OCI-LY3 (cell line): ENCODE measurements at regions not wholly inside any gene's neighbourhood (a gene's known extent, or its start where the extent isn't known, plus 50 kb on each side); places are given as distances from the start of the nearest gene placed in this dataset.

Experiments
- H2AFZ ChIP-seq: fragments of 200-600, 300-600 bp; shearing (Covaris generic); 2 replicates; pipeline ENCODE4 v1.6.0; 2014; ENCODE audit warnings: antibody characterized with exemption, low read depth, low read length
- H3K27ac ChIP-seq: fragments of 200-600, 300-600 bp; sonication (generic); 2 replicates; pipeline ENCODE4 v1.5.1; 2014; ENCODE audit warnings: mild to moderate bottlenecking, low read length, moderate library complexity, mixed read lengths
- H3K27me3 ChIP-seq: fragments of 200-600, 300-600 bp; sonication (generic); 2 replicates; pipeline ENCODE4 v1.6.1; 2014; ENCODE audit warnings: low read depth, low read length, mixed read lengths
- H3K36me3 ChIP-seq: fragments of 200-600, 300-600 bp; sonication (generic); replicated peaks from 2 replicates; pipeline ENCODE3; 2014; ENCODE audit warnings: low read depth, low read length, mixed read lengths
- H3K4me1 ChIP-seq: fragments of 300-600, 200-600 bp; sonication (generic); 2 replicates; pipeline ENCODE4 v1.6.1; 2014; ENCODE audit warnings: low read length, mixed read lengths
- H3K4me2 ChIP-seq: fragments of 200-600, 300-600 bp; sonication (generic); 2 replicates; pipeline ENCODE4 v1.6.1; 2014; ENCODE audit warnings: low read length, mixed read lengths
- H3K4me3 ChIP-seq: fragments of 300-600, 200-600 bp; sonication (generic); 2 replicates; pipeline ENCODE4 v1.5.1; 2014; ENCODE audit warnings: antibody characterized with exemption, mild to moderate bottlenecking, low read length, moderate library complexity
- H3K79me2 ChIP-seq: fragments of 300-600, 200-600 bp; shearing (Covaris generic); 2 replicates; pipeline ENCODE4 v1.6.1; 2014; ENCODE audit warnings: mild to moderate bottlenecking, low read length, mixed read lengths
- H3K9ac ChIP-seq: fragments of 300-600, 200-600 bp; shearing (Covaris generic); 2 replicates; pipeline ENCODE4 v1.6.0; 2014; ENCODE audit warnings: mild to moderate bottlenecking, low read length, moderate library complexity
- H3K9me3 ChIP-seq: fragments of 200-600, 300-600 bp; shearing (Covaris generic); 2 replicates; pipeline ENCODE4 v1.6.1; 2014; ENCODE audit warnings: low read length, mixed read lengths; ENCODE audit not compliant: insufficient read depth
- H4K20me1 ChIP-seq: fragments of 200-600, 300-600 bp; sonication (generic); 2 replicates; pipeline ENCODE4 v1.6.1; 2016; ENCODE audit warnings: low read length, mixed read lengths; ENCODE audit not compliant: insufficient read depth
- EZH2phosphoT487 ChIP-seq: fragments of 200-600 bp; shearing (Covaris generic); IDR thresholded peaks from 2 replicates; pipeline ENCODE4 v1.6.1; 2018; ENCODE audit warnings: antibody characterized with exemption, mixed run types, low read depth
- TF ChIP-seq, protein P1 (sequence below): fragments of 200-600, 300-600 bp; sonication (generic); IDR thresholded peaks from 2 replicates; pipeline ENCODE4 v1.5.1; 2014; ENCODE audit warnings: antibody characterized with exemption, low read length, low read depth

DNA sequence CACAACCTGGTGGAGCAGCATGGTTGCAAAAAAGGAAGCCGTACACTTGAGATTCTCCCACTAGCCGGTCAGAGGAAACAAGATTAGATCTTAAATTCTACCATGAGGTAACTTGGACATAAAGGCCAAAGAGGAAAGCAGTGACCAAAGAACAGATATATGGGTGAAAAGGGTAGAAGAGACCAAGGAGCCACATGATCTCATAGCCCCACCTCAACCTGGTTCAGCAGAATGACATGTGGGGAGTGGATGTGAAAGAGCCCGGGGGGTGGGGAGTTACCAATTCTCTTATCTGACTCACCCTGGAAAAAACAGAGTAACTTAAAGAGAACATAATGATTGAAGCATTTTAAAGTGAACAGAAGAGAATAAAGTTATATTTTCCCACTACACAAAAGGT, 683.0 kb downstream of the DSC3 start:
- Histone ChIP-seq H3K27ac (no peak overlapping the region), H3K79me2 (no peaks in the 10 kb centered on the region), H2AFZ (peak overlapping the region; percentile 20; the same call in 1 of the 2 replicates)

DNA sequence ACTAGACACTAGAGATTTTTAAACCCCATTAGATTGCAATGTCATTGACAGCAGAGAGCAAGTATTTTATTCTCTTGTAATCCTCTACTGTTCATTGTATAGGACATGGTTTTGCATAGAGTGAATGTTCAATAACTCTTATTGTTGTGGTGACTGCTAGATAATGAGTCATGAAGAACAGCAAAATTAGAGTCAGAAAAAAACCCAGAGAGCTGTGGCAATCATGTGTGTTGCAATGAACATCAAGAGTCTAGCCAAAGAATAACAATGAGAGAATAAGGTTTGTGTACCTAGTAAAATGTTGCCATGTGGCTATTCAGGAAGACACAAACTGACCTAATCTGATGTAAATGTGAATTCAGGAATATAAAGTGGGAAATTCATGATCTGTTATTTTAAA, 684.0 kb downstream of the DSC3 start:
- Histone ChIP-seq H3K9me3 (no peaks in the 10 kb centered on the region), H3K36me3 (no peaks in the 10 kb centered on the region), H2AFZ (no peak overlapping the region), H3K9ac (no peak overlapping the region), H3K4me3 (no peak overlapping the region), H3K79me2 (no peaks in the 10 kb centered on the region), H3K27ac (no peak overlapping the region), H3K27me3 (no peaks in the 10 kb centered on the region), H3K4me2 (no peak overlapping the region), H3K4me1 (0 out of 2 replicates have a peak, but pooled peaks cover 5% of the 10 kb centered on the region), H4K20me1 (no peaks in the 10 kb centered on the region)
- TF ChIP-seq, protein P1, sequence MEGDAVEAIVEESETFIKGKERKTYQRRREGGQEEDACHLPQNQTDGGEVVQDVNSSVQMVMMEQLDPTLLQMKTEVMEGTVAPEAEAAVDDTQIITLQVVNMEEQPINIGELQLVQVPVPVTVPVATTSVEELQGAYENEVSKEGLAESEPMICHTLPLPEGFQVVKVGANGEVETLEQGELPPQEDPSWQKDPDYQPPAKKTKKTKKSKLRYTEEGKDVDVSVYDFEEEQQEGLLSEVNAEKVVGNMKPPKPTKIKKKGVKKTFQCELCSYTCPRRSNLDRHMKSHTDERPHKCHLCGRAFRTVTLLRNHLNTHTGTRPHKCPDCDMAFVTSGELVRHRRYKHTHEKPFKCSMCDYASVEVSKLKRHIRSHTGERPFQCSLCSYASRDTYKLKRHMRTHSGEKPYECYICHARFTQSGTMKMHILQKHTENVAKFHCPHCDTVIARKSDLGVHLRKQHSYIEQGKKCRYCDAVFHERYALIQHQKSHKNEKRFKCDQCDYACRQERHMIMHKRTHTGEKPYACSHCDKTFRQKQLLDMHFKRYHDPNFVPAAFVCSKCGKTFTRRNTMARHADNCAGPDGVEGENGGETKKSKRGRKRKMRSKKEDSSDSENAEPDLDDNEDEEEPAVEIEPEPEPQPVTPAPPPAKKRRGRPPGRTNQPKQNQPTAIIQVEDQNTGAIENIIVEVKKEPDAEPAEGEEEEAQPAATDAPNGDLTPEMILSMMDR = no peak
- no peak for TF ChIP-seq EZH2phosphoT487

More for the DNA sequence above, 683.0 kb downstream of the DSC3 start:
- Histone ChIP-seq H3K4me2 (no peak overlapping the region), H3K27me3 (no peaks in the 10 kb centered on the region), H3K9ac (no peak overlapping the region), H3K4me3 (no peak overlapping the region), H3K9me3 (no peaks in the 10 kb centered on the region), H3K4me1 (0 out of 2 replicates have a peak, but pooled peaks cover 5% of the 10 kb centered on the region), H4K20me1 (no peaks in the 10 kb centered on the region), H3K36me3 (no peaks in the 10 kb centered on the region)
- TF ChIP-seq, protein P1 = no peak
- TF ChIP-seq EZH2phosphoT487 = no peak

DNA sequence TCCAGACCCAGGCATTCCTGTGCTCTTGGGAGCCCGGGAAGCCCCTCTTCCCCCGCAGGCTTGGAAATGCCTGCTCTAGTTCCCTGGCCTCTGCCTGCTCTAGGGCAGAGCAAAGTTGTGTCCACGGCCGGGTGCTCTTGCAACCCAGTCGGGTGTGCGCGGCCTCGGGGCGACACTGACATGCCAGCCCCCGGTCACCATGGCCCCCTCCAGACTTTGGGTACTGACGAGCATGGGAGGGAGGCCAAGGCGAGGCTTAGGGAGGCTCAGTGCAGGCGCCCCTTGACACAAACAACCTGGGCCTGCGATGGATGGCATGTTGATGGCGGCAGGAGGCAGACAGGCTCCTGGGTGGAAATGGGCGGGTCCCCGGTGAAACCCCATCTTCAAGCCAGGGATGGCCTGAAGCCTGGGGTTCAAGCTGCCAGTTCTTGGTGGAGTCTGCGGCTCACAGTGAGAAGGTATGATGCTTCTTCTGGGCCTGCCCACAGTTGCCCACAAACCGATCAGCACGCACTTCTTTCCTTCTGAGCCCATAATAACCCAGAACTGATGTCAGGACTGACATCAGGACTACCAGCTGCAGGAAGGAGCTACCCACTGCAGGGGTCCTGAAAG, 689.9 kb downstream of the DSC3 start:
- no peaks in the 10 kb centered on the region for H4K20me1 ChIP-seq
- no peak overlapping the region for H3K27ac ChIP-seq
- no peaks in the 10 kb centered on the region for H3K79me2 ChIP-seq
- H3K4me2 ChIP-seq = no peak overlapping the region
- H3K4me3 ChIP-seq = no peak overlapping the region
- no peaks in the 10 kb centered on the region for H3K36me3 ChIP-seq
- no peak overlapping the region for H3K9ac ChIP-seq
- no peaks in the 10 kb centered on the region for H3K4me1 ChIP-seq
- H3K9me3 ChIP-seq = no peaks in the 10 kb centered on the region
- no peak for TF ChIP-seq EZH2phosphoT487
- TF ChIP-seq, protein P1 = no peak
- no peaks in the 10 kb centered on the region for H3K27me3 ChIP-seq
- no peak overlapping the region for H2AFZ ChIP-seq

DNA sequence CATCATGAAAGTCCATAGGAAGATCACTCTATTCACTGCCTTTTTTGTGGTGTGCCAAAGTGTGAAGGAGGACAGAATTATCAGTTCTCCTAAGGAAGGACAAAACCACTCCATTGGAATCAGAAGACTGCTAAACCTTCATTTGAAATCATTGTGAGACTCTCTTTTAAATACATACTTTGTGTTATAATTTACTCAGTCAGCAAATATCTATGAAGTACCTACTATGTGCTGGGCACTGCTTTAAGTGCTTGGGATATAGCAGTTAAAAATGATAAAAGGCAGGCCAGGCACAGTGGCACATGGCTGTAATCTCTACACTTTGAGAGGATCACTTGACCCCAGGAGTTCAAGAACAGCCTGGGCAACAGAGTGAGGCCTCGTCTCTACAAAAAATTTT, 692.3 kb downstream of the DSC3 start:
- no peaks in the 10 kb centered on the region for H3K36me3 ChIP-seq
- no peak overlapping the region for H2AFZ ChIP-seq
- no peaks in the 10 kb centered on the region for H3K4me1 ChIP-seq
- H3K9me3 ChIP-seq = no peaks in the 10 kb centered on the region
- no peaks in the 10 kb centered on the region for H4K20me1 ChIP-seq
- no peaks in the 10 kb centered on the region for H3K79me2 ChIP-seq
- H3K4me2 ChIP-seq = no peak overlapping the region
- no peak for TF ChIP-seq EZH2phosphoT487
- TF ChIP-seq, protein P1 = no peak
- no peak overlapping the region for H3K9ac ChIP-seq
- H3K4me3 ChIP-seq = no peak overlapping the region
- no peak overlapping the region for H3K27ac ChIP-seq
- H3K27me3 ChIP-seq = no peaks in the 10 kb centered on the region
